HG02852 (cell line): ENCODE measurements at regions not wholly inside any gene's neighbourhood (a gene's known extent, or its start where the extent isn't known, plus 50 kb on each side); places are given as distances from the start of the nearest gene placed in this dataset.
A peak's percentile ranks its signal among the peaks of the same experiment; 100 is the strongest.

ENCODE experiments used
- ATAC-seq: cut with Tn5 transposase; IDR thresholded peaks from one replicate; pipeline ENCODE4 v1.9.1; 2021; ENCODE audit warnings: mild to moderate bottlenecking, moderate library complexity; ENCODE audit not compliant: unreplicated experiment

DNA sequence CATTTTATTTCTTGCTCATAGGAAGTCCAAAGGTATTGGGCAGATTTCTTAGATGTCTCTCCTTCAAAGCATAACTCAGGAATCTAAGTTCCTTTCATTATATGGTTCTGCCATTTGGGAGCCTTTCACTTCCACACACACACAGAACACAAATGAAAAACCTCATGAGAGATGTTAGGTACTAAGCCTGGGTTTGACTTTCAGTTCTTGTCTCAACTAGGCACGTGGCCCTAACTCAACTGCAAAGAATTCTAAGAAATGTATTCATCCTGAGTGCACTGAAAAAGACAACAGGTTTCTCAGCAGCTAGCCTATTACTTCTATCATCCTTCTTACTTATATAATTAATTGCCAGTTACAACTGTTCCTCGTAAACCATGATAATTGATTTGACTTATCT, 190.0 kb upstream of the SAMSN1 start:
- peak; percentile 86 for ATAC-seq

DNA sequence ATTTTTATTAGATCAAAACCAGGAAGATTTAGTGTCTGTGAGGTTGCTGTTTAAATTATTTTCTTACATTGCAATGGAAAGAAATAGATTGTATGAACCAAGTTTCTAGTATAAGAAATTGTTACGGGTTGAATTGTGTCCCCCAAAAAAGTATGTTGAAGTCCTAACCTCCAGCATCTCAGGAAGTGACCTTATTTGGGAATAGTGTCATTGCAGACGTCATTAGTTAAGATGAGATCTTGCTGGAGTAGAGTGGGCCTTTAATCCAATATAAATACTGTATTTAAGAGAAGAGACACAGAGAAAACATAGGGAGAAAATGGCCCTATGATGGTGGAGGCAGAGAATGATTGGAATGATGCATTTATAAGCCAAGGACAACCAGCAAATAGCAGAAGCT, 188.7 kb upstream of the SAMSN1 start:
- no peak for ATAC-seq

DNA sequence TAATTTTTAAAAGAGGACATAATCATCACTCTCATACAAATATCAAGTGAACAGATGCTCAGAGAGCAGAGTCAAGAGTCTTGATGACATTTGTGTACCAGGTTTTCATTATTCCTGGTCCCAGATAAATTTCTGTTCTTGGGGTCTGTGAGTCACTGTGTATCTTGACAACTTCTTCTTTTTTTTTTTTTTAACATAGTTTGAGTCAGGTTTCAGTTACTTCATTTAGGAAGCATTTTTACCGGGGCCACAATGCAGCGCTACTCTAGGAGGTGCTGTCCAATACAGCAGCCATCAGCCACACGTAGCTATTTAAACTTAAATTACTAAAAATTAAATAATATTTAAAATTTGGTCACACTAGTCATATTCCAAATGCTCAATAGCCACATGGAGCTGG, 188.1 kb upstream of the SAMSN1 start:
- no peak for ATAC-seq

DNA sequence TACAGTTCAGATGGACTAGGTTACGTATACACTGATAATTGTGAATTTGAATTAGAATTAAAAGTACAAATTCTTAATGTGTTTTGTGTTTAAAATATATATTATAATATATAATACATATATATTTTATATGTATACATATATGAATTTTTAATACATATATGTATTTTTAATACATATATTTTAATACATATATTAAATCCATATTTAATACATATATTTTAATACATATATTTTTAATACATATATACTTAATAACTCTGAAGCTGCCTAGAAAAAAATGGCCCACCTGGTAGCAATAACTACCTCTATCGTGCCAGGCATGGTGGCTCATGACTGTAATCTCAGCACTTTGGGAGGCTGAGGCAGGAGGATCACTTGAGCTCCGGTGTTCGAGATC, 179.1 kb upstream of the SAMSN1 start:
- ATAC-seq: no peak

DNA sequence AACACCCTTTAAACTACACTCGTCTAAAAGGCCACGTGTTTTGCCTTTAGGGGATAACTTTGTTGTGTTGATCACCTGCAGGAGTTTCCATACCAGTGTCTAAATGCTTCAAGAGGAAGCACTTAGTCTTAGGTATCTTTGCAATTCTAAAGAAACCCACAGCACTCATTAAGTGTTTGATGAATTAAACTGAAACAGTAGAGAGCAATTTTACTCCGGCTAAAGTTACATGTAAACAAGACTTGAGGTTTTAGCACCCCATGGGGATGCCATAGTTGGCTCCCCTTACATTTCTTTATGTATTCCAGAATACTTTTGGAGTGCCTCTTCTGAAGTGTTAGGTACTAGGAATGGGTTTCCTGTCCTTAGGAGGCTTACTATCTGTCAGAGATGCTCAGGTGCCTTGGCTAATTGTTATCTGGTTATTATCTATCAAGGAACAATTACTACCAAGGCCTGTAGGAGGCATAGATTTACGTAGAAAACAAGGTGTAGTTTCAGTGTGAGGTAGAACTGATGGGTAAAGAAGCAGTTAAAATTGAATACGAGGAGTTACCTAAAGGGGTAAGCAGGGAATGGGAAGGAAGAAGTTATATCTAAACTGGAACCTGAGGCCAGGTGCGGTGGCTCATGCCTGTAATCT, 176.8 kb upstream of the SAMSN1 start:
- no peak for ATAC-seq

DNA sequence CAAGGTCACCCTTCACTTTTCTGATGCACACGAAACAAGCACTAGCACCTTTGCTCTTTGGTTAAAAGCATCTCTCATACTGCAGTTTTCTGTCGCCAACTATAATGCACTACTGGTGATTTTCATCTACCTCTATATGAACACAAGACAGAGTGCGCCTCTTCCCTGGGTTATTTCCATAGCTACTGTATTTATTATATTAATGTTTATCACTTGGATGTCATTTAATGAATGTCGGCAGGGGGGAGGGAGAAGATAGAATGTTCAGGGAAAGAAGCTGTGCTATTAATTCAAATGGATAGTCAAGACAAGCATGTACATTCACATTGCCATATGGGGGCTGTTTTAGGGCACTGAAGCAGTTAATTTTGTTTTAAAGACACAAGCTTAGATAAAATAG, 174.1 kb upstream of the SAMSN1 start:
- no peak for ATAC-seq

DNA sequence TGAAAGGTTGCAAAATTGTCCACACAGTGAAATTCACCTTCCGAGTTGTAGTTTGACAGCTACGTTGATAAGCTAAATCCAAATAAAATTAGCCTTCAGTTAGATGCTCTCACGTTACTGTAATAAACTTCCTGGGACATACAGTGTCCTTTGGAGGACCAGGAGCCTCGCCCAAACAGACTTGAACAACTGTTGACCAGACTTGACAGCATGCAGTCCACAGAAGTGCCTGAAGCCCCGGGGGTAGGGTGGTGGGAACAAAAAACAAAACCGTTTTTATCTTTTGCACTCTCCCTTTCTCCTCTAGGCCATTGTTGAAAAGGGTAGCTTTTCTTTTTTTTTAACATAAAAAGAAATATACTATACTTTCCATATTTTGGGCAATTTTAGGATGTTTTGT, 172.8 kb upstream of the SAMSN1 start:
- no peak for ATAC-seq

DNA sequence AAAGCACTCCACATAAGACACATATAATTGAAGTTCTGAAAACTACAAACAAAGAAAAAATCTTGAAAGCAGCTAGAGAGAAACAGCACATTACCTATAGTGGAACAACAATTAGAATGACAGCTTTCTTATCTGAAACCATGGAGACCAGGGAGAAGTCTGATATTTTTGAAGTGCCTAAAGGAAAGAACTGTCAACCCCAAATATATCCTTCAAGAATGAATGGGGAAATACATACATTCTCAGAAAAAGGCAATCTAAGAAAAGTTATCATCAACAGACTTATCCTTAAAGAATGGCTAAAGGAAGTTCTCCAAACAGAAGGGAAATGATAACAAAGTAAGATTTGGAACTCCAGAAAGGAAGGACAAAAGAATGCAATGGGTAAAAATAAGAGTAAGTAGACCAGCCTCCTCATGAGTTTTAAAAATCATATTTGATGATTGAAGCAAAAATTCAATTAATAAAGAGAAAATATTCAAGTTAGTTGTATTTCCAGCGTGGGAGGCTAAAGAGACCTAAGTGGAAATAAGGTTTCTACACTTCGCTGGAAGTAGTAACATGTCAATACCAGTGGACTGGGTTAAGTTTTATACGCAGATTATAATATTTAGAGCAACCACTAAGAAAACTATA, 170.8 kb upstream of the SAMSN1 start:
- no peak for ATAC-seq

DNA sequence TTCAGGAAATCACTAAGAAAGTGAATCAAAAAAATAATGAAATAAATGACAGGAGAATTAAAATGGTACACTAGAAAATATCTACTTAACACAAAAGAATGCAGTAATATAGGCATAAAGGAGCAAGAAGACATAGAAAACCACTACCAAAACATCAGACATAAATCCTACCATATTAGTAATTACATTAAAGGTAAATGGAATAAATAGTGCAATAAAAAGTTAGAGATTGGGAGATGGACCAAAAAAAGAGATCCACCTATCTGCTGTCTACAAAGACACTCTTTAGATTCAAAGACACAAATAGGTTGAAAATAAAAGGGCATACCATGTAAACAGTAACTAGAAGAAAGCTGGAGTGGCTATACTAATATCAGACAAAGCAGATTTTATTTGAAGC, 167.0 kb upstream of the SAMSN1 start:
- ATAC-seq: no peak

DNA sequence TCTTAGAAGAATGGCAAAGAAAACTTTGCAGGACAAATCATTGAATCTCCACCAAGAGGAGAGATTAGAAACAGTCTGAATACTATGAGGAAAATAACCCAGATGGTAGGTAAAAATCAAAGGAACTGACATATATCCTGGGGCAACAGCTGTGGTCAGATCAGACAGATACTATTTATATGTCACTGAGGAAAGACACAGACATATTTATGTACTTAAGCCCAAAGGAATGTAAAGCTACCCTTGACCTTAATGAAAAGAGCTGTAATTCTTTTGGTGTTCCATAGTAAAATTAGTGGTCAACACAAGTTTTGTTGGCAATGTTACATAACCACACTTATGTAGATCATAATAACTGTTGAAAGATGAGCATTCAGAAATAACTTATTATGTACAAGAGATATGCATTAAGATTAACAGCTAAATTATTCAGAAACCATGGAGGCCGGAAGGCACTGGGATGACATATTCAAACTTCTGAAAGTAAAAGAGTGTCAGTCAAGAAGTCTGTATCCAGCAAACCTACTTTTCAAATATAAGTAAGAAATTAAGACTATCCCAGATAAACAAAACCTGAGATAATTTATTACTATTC, 166.1 kb upstream of the SAMSN1 start:
- ATAC-seq: no peak

DNA sequence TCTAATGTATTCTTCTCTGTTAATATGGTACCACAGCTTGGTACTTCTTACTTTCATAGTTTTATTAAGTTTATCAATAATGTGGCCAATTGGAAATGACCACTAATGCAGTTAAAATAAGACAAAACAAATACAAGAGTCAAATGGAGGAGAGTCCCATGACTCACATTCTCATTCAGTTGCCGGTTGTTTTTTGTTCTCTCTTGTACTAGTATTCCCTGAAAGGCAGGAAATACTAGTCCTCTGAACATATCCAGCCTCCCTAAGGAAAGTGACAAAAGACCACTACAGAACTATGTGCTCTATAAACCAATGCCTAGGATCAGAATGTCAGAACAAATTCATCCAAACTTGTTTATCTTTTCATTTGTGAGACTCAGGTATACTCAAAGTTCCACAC, 165.2 kb upstream of the SAMSN1 start:
- no peak for ATAC-seq

DNA sequence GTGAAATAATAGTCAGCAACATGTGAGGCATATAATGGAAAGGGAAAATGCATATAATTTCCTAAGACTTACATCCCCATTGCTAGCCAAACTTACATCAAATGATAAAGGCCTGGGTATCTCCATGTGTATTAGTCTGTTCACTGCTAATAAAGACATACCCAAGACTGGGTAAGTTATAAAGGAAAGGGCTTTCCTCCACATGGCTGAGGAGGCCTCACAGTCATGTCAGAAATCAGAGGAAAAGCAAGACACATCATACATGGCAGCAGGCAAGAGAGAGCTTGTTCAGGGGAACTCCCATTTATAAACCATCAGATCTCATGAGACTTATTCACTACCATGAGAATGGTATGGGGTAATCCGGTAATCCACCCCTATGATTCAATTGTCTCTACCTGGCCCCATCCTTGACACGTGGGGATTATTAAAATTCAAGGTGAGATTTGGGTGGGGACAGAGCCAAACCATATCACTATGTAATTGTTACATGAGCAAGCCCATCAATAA, 161.5 kb upstream of the SAMSN1 start:
- ATAC-seq: no peak

DNA sequence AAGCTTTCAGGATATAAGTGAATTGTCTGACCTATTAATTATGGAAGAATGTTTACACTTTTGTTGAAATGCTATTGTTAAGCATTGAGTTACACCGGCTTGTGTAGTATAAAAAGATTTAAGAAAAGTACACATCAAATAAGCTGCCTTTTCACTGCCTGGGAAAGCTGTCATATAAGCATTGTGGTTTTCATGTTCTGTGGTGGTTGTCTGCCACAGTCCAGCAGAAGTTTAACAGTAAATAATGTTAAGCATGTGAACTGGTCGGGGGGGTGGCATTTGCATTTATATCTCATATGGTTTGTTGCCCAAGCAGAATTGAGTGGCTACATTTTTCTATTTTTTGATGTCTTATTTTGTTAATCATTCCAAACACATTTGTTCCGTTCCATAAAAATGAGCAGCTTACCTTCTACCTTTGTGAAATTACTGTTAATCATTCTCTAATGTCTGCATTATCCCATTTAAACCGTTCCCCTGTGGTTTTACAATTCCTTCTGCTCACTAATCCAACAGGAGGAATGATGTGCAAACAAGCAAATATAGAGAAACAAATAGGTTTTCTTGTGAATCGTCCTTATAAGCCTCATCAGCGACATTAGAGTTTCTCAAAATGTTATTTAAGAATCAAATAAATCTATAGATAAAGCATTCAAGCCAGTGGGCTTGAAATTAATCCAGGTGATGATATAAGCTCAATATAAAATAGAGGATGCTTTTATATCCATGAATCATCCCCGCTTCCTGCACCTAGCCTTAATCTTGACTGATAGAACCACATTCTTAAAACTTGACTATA, 160.8 kb upstream of the SAMSN1 start:
- ATAC-seq: no peak

DNA sequence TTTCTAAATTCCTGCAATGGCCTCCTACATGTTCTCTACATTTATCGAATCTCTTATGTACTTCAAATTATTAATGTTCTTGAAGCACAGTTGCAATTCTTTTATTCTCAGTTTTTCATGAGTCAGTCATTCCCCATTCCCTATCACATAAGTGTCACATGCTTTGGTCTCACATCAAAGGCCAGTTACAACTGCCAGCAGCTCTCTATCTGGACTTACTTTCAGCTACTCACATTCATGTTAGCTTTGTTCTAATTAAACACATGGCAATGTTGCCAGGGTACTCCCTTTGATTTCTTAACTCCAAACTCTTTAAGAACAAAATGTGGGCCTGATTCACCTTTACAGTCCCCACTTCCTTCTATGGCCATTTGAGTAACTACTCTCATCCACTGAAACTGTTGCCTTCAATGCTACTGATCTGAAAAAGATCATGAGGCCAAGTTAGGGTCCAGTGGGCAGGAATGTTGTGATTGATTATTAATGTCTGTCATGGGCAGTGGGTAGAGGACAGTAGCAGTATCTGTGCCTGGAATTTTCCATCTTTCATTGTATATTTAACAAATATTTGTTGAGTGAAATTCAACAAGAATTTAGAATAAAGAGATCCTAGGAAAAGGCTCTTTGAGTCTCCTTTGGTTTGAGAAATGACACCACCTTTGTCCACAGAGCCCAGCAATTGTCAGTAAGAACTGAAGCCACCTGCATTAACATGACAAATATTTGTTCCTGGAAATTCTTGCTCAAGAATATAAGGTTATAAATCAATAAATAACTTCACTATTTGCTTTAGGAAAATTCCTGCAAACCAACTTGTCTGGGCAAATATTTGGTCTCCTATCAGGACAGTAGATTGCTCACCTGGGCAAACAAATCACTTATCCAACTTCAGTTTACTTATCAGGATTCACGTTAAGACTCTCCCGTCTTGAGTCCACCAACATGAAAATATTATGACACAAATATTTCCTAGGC, 153.6 kb upstream of the SAMSN1 start:
- no peak for ATAC-seq

DNA sequence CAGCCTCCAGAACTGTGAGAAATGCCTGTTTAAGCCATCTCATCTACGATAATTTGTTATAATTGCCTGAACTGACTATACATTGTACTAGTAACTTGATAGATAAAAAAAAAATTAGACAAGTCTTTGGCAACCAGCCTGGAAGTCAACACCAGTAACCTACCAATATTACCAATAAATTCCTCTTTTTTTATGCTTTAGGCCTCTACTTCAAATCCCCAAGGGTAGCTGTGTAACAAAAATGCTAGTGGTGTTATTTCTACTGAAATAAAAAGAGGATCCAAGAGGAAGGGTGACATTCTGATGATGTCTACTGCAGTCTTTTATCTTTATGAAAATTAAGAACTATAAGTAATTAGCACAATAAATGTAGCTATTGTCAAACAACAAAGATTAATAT, 151.7 kb upstream of the SAMSN1 start:
- ATAC-seq: no peak

DNA sequence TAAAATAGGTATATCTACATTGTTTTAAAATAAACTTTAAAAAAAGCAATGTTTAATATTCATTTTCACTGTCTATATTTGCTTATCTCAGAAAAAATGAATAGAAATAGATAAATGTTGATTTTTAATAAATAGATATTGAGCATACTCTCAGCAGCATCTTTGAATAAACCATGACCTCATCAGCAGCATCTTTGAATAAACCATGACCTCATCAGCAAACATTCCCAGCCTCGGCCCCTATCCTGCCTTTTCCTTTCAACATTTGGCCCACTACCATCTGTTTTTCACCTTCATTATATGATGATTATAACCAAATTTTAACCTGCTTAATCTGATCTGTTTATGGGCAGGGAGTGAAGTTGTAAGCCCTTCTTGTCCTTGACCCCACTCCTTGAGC, 148.7 kb upstream of the SAMSN1 start:
- ATAC-seq: no peak

DNA sequence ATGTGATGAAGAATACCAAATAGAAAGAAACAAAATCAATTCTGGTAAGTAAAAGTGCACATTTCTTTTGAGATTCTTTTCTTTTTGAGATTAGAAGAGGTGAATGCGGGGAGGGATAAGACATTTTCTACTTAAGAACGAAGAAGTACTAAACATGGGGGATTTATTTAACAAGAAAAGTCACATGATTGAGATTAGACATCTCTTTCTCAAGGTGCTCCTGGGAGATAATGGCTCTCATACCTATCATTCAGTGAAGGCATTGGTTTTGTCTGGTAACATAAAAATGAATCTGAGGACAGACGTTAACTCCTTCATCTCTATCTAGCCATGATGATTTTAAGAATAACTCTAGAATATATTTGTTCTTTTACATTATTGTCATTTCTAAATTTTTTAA, 147.9 kb upstream of the SAMSN1 start:
- no peak for ATAC-seq

DNA sequence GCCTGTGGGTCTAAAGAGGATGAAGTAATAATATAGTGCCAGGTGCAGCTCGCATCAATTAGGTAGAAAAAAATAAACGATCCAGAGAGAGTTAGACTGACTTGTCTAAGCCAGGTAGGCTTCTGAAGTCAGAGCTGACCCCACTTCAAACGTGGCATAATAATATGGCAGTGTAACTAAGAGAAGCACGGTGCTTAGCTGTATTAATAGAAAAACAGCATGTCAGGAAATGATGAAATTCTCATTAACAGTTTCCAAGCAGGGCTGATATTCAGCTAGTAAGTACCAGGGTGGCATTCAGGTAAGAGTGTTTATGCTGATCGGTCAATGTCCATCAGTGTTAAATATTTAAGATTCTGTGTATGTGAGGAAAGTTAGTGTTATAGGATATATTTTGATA, 145.8 kb upstream of the SAMSN1 start:
- ATAC-seq: no peak

DNA sequence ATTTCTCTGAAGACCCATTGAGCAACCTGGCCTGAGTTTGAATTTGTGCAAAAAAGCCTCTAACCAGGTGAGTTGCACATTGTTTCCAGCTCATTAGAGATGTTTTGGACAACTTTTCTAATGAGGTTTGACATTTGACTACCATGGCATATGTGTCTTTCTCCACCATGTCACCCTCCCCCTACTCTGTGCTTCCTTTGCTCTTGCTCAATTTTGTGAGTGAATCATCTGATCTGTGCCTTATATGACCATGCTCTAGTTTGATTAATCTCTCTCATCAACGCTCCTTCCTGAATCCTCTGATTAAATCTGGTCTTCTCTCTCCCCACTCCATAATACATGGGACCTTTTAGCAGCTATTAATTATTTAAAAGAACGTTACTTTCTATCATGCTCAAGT, 144.8 kb upstream of the SAMSN1 start:
- no peak for ATAC-seq

DNA sequence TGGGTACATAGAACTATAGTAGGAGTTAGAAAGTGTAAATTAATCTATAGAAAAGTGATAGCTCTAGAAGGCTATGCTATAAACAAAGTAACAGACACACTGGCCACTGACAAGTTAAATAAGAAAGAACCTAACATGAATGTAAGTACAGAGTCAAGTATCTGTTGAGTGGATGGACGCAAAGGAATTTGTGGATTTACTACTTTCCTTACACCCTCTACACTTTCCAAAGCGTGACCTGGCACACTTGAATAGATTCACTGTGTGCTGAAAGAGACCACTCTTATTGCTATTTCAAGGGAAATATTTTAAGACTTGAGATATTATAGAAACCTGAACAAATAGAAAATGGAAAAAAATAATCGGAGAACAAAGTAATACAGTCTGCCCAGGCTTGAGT, 142.8 kb upstream of the SAMSN1 start:
- ATAC-seq: no peak

DNA sequence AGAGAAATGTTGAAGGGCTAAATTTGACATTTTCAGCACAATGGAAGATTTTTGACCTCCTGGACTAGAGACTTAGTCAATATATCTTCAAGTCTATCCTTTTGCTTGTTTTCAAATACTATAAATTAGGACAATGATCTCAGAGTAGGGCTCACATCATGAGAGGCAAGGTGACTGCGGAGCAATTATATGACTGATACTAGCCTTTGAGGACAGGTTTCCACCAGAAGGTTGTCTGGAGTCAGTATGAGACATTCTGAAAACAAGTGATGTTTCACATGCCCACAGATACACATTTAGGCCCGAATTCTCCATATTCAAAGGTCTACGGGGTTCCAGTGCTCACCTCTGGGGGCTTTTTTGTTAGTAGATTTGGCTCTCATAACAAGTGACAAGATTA, 142.3 kb upstream of the SAMSN1 start:
- peak; percentile 42 for ATAC-seq
